Fibroblast of lung (primary cell): ENCODE measurements at regions not wholly inside any gene's neighbourhood (a gene's known extent, or its start where the extent isn't known, plus 50 kb on each side); places are given as distances from the start of the nearest gene placed in this dataset.

Experiments
- CTCF ChIP-seq, 2 donors: IDR thresholded peaks in 1 of 2; conservative IDR thresholded peaks in 1 of 2; 1 replicate in 1 of 2; 2 replicates in 1 of 2; pipeline ENCODE4 v1.5.1; 2011 to 2012; ENCODE audit warnings: low read length in 2 of 2, control low read depth in 1 of 2, inconsistent platforms in 1 of 2, low read depth in 1 of 2, mild to moderate bottlenecking in 1 of 2
- EZH2 ChIP-seq: IDR thresholded peaks from 2 replicates; pipeline ENCODE4 v1.5.1; 2012; ENCODE audit warnings: low read length, control low read depth, mild to moderate bottlenecking; ENCODE audit errors: missing control alignments

GRCh38 chr4:44538534-44538933, 89.9 kb upstream of the KCTD8 start:
- TF ChIP-seq CTCF (conservative IDR thresholded peaks at IDR 0.05 in 1 of 2, IDR thresholded peaks at IDR 0.05 in 1 of 2; ENCODE audit: low read depth in 1 of 2, low read length in 2 of 2) (no peak), EZH2 (no peak)
